HEK293 (cell line): ENCODE measurements at regions not wholly inside any gene's neighbourhood (a gene's known extent, or its start where the extent isn't known, plus 50 kb on each side); places are given as distances from the start of the nearest gene placed in this dataset.

Source experiments
- CTCF ChIA-PET: fragments of 350-600 bp; formaldehyde crosslinking; extraction: SDS; loops from one replicate; lab custom pipeline; 2021; ENCODE audit warnings: antibody characterized with exemption; lab: Yijun Ruan, JAX
- POLR2A ChIA-PET: fragments of 300-600 bp; formaldehyde crosslinking; extraction: SDS; loops from one replicate; lab custom pipeline; 2020; ENCODE audit warnings: antibody characterized with exemption, inconsistent platforms; lab: Yijun Ruan, JAX
- H3K27ac ChIP-seq: fragments of 200-500 bp; sonication (Bioruptor generic); 2 replicates; pipeline ENCODE4 v1.5.1; 2014; ENCODE audit warnings: low read depth, low read length, control low read depth, inconsistent platforms; ENCODE audit errors: extremely low read depth
- H3K36me3 ChIP-seq, 2 experiments: fragments of 200-500 bp in 1 of 2; sonication (Bioruptor generic) in 1 of 2; 1 replicate in 1 of 2; 2 replicates in 1 of 2; pipeline ENCODE4 v1.5.1; 2014 to 2017; ENCODE audit warnings: inconsistent platforms in 2 of 2, low read length in 2 of 2; ENCODE audit not compliant: control insufficient read depth in 2 of 2, insufficient read depth in 1 of 2
- H3K4me1 ChIP-seq: fragments of 200-500 bp; sonication (Bioruptor generic); 2 replicates; pipeline ENCODE4 v1.5.1; 2014; ENCODE audit warnings: mild to moderate bottlenecking, low read length, inconsistent platforms; ENCODE audit not compliant: control insufficient read depth, insufficient read depth
- H3K4me3 ChIP-seq: 2 replicates; pipeline ENCODE4 v1.5.1; 2011; ENCODE audit warnings: low read depth, mild to moderate bottlenecking, control low read depth, low read length, moderate library complexity
- H3K9me3 ChIP-seq: fragments of 200-500 bp; sonication (Bioruptor generic); 2 replicates; pipeline ENCODE4 v1.5.1; 2014; ENCODE audit warnings: low read depth, low read length, inconsistent platforms; ENCODE audit not compliant: control insufficient read depth, insufficient read depth
- BCL6B ChIP-seq: fragments of 450-650 bp; formaldehyde crosslinking; IDR thresholded peaks from 2 replicates; pipeline ENCODE4 v1.5.1; 2017; ENCODE audit warnings: missing biosample characterization, missing genetic modification characterization
- SP3 ChIP-seq: fragments of 450-650 bp; formaldehyde crosslinking; IDR thresholded peaks from 2 replicates; pipeline ENCODE4 v1.5.1; 2016; ENCODE audit warnings: missing biosample characterization, missing genetic modification characterization
- ZBTB11 ChIP-seq: fragments of 450-650 bp; formaldehyde crosslinking; conservative IDR thresholded peaks from 2 replicates; pipeline ENCODE4 v1.5.1; 2016; ENCODE audit warnings: low read depth, missing biosample characterization, missing genetic modification characterization
- ZBTB6 ChIP-seq: fragments of 450-650 bp; formaldehyde crosslinking; IDR thresholded peaks from 2 replicates; pipeline ENCODE4 v1.5.1; 2017; ENCODE audit warnings: missing biosample characterization, missing genetic modification characterization
- ZFHX2 ChIP-seq: fragments of 450-650 bp; formaldehyde crosslinking; conservative IDR thresholded peaks from 2 replicates; pipeline ENCODE4 v1.5.1; 2016; ENCODE audit warnings: missing biosample characterization, missing genetic modification characterization
- ZNF133 ChIP-seq: fragments of 450-650 bp; formaldehyde crosslinking; IDR thresholded peaks from 2 replicates; pipeline ENCODE4 v1.5.1; 2016; ENCODE audit warnings: missing biosample characterization, missing genetic modification characterization
- ZNF146 ChIP-seq: fragments of 450-650 bp; formaldehyde crosslinking; IDR thresholded peaks from 2 replicates; pipeline ENCODE4 v1.5.1; 2016; ENCODE audit warnings: missing biosample characterization, missing genetic modification characterization
- ZNF169 ChIP-seq: fragments of 450-650 bp; formaldehyde crosslinking; IDR thresholded peaks from 2 replicates; pipeline ENCODE4 v1.5.1; 2016; ENCODE audit warnings: missing biosample characterization, missing genetic modification characterization
- ZNF184 ChIP-seq: fragments of 450-650 bp; IDR thresholded peaks from 2 replicates; pipeline ENCODE4 v1.5.1; 2018; ENCODE audit warnings: missing biosample characterization, mild to moderate bottlenecking, missing genetic modification characterization
- ZNF202 ChIP-seq: fragments of 450-650 bp; formaldehyde crosslinking; IDR thresholded peaks from 2 replicates; pipeline ENCODE4 v1.5.1; 2016; ENCODE audit warnings: missing biosample characterization, missing genetic modification characterization, borderline replicate concordance
- ZNF223 ChIP-seq: fragments of 450-650 bp; formaldehyde crosslinking; IDR thresholded peaks from 2 replicates; pipeline ENCODE4 v1.5.1; 2016; ENCODE audit warnings: missing biosample characterization, missing genetic modification characterization
- ZNF292 ChIP-seq: fragments of 450-650 bp; formaldehyde crosslinking; IDR thresholded peaks from 2 replicates; pipeline ENCODE4 v1.5.1; 2016; ENCODE audit warnings: low read depth, missing biosample characterization, missing genetic modification characterization, borderline replicate concordance
- ZNF350 ChIP-seq: fragments of 450-650 bp; formaldehyde crosslinking; IDR thresholded peaks from 2 replicates; pipeline ENCODE4 v1.5.0; 2017; ENCODE audit warnings: missing biosample characterization, mild to moderate bottlenecking, missing genetic modification characterization
- ZNF48 ChIP-seq: fragments of 450-650 bp; formaldehyde crosslinking; IDR thresholded peaks from 2 replicates; pipeline ENCODE4 v1.5.1; 2016; ENCODE audit warnings: missing biosample characterization, missing genetic modification characterization
- ZNF530 ChIP-seq: fragments of 450-650 bp; formaldehyde crosslinking; IDR thresholded peaks from 2 replicates; pipeline ENCODE4 v1.5.1; 2016; ENCODE audit warnings: low read depth, missing biosample characterization, missing genetic modification characterization
- ZNF560 ChIP-seq: fragments of 450-650 bp; formaldehyde crosslinking; IDR thresholded peaks from 2 replicates; pipeline ENCODE4 v1.5.1; 2017; ENCODE audit warnings: missing biosample characterization, missing genetic modification characterization, borderline replicate concordance
- ZNF585B ChIP-seq: fragments of 450-650 bp; formaldehyde crosslinking; IDR thresholded peaks from 2 replicates; pipeline ENCODE4 v1.5.1; 2016; ENCODE audit warnings: missing biosample characterization, missing genetic modification characterization
- ZNF621 ChIP-seq: fragments of 450-650 bp; formaldehyde crosslinking; IDR thresholded peaks from 2 replicates; pipeline ENCODE4 v1.5.1; 2017; ENCODE audit warnings: missing biosample characterization, missing genetic modification characterization
- ZNF660 ChIP-seq: fragments of 450-650 bp; IDR thresholded peaks from 2 replicates; pipeline ENCODE4 v1.5.1; 2018; ENCODE audit warnings: missing biosample characterization, mild to moderate bottlenecking, missing genetic modification characterization
- ZNF677 ChIP-seq: fragments of 450-650 bp; IDR thresholded peaks from 2 replicates; pipeline ENCODE4 v1.5.0; 2018; ENCODE audit warnings: missing biosample characterization, mild to moderate bottlenecking, missing genetic modification characterization, moderate library complexity
- ZNF792 ChIP-seq: fragments of 450-650 bp; formaldehyde crosslinking; IDR thresholded peaks from 2 replicates; pipeline ENCODE4 v1.5.1; 2016; ENCODE audit warnings: missing biosample characterization, missing genetic modification characterization
- ZSCAN16 ChIP-seq: fragments of 450-650 bp; formaldehyde crosslinking; IDR thresholded peaks from 2 replicates; pipeline ENCODE4 v1.5.1; 2016; ENCODE audit warnings: missing biosample characterization, missing genetic modification characterization
- ZSCAN4 ChIP-seq: fragments of 450-650 bp; formaldehyde crosslinking; IDR thresholded peaks from 2 replicates; pipeline ENCODE4 v1.5.1; 2017; ENCODE audit warnings: missing biosample characterization, missing genetic modification characterization
- ZSCAN5A ChIP-seq: fragments of 450-650 bp; formaldehyde crosslinking; IDR thresholded peaks from 2 replicates; pipeline ENCODE4 v1.5.1; 2016; ENCODE audit warnings: missing biosample characterization, missing genetic modification characterization

GRCh38 chr4:173912384-173912783 lies 371.1 kb downstream of the FBXO8 start:
- CTCF ChIA-PET, result interaction anchor here (0.7 kb wide), 1 partner anchor 551 kb away, joined by 3 read pairs; no protein-coding TSS in a partner anchor
- POLR2A ChIA-PET, result no interaction called here
- Histone ChIP-seq H3K36me3 (no peaks in the 10 kb centered on the region), H3K4me1 (no peaks in the 10 kb centered on the region), H3K4me3 (no peak overlapping the region), H3K9me3 (no peaks in the 10 kb centered on the region), H3K27ac (no peak overlapping the region)
- TF ChIP-seq ZNF169 (no peak), ZBTB11 (no peak), ZNF677 (tag by site-specific recombination) (no peak), ZSCAN4 (tag by site-specific recombination) (no peak), ZBTB6 (tag by site-specific recombination) (no peak), SP3 (no peak), ZNF184 (no peak), ZSCAN5A (no peak), ZNF350 (tag by site-specific recombination) (no peak), ZNF621 (tag by site-specific recombination) (no peak), ZNF530 (tag by site-specific recombination) (no peak), ZNF792 (tag by site-specific recombination) (no peak), ZNF560 (tag by site-specific recombination) (no peak), ZSCAN16 (tag by site-specific recombination) (no peak)

- TF ChIP-seq ZNF146 (tag by site-specific recombination) (no peak), ZNF292 (no peak), BCL6B (tag by site-specific recombination) (no peak), ZNF169 (no peak), ZNF223 (tag by site-specific recombination) (no peak), ZNF202 (no peak), ZSCAN16 (tag by site-specific recombination) (no peak), ZFHX2 (tag by site-specific recombination) (no peak), ZNF585B (tag by site-specific recombination) (no peak), ZNF48 (tag by site-specific recombination) (no peak), ZNF660 (tag by site-specific recombination) (no peak), ZNF133 (tag by site-specific recombination) (no peak)
- POLR2A ChIA-PET, result no interaction called here
Observed at GRCh38 chr4:173910891-173911290, 372.6 kb downstream of the FBXO8 start.

More at GRCh38 chr4:173910891-173911290, 372.6 kb downstream of the FBXO8 start:
- H3K9me3 ChIP-seq, result no peaks in the 10 kb centered on the region
- H3K27ac ChIP-seq, result no peak overlapping the region
- no peaks in the 10 kb centered on the region for H3K4me1 ChIP-seq
- no peaks in the 10 kb centered on the region for H3K36me3 ChIP-seq
- CTCF ChIA-PET, result no interaction called here
- no peak overlapping the region for H3K4me3 ChIP-seq
